GM21447 (cell line): ENCODE measurements at regions not wholly inside any gene's neighbourhood (a gene's known extent, or its start where the extent isn't known, plus 50 kb on each side); places are given as distances from the start of the nearest gene placed in this dataset.

ENCODE experiments used
- ATAC-seq: cut with Tn5 transposase; IDR thresholded peaks from one replicate; pipeline ENCODE4 v1.9.1; 2021; ENCODE audit not compliant: unreplicated experiment

DNA sequence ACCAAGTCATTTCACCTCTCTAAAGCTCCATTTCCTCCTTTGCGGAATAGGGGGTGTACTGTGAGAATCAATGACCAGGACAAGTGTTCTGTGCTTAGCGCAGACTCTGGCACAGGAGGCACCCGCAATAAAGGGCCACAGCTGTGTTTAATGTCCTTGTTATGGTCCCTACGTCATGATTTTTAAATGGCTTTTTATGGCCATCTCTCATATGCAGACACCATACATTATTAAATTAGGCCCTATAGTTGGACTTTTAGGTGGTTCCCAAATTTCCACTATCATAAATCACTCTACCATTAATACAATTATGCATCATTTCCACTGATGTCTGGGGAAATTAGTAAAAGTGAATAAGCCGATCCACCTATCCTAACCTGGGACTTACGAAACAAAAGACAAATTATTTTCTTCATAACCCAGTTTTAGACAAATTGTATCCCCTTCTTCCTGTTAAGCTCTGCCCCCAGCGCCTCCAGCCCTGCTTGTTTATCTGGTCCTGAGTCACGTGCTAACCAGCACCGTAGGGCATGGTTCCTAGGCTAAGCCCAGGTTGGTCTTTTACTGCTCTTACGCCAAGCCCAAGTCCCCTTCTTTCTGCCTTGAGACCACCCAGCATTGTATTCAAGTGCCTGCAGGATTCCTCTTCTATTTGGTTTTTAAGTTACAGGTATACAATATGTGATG, 278.3 kb downstream of the SHQ1 start:
- ATAC-seq, result no peak

DNA sequence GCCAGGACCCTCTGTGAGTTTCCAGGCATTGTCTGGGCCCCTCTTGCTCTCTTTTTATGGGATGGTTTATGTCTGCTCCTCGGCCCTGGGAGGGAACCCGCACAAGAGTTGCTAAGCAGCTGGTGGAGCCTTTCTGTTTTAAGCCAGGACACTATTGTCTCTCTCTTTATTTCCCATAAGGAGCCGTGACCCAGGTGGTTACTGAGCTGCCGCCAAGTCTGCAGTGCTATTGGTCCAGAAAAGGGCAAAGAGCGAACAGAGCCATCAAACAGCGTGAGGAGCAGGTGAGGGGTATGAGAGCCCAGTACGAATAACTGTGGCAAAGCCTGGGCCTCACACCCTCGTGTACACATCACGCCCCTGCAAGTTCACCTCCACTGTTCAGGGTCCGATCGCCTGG, 280.2 kb downstream of the SHQ1 start:
- no peak for ATAC-seq

DNA sequence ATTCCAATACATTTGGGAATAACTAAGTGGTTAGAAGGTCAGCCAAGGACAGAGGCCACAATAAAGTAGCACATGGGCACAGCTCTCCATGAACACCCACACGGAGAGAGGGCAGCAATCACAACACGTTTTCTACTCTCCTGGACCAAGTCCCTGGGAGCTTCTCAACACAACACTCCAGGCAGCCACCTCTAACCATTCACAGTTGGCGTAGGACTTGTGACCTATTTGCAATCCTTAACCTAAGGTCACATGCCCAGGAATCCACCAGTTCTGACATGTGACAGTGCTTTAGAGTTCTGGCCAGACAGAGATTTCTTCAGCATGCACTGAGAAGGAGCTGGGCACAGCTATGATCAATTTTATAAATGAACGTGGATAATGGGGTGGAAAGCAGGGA, 280.8 kb downstream of the SHQ1 start:
- no peak for ATAC-seq

DNA sequence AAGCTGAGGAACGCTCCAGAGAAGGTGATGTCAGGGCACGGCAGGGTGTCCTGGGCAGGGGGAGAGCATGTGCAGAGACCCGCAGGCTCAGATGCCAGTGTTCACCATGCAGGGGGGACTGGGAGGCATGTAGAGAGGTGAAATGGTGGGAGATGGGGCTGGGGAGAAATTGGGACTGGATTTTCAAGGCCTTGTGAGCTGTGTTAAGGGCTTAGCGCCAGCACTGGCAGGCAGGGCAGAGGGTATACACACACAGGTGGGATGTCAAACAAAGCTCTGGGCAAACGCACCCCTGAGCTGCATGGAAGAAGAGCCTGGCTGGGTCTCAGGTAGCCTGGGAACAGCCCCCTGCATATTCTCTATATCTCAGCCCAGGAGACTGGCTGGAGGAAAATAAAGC, 282.7 kb downstream of the SHQ1 start:
- ATAC-seq, result no peak

DNA sequence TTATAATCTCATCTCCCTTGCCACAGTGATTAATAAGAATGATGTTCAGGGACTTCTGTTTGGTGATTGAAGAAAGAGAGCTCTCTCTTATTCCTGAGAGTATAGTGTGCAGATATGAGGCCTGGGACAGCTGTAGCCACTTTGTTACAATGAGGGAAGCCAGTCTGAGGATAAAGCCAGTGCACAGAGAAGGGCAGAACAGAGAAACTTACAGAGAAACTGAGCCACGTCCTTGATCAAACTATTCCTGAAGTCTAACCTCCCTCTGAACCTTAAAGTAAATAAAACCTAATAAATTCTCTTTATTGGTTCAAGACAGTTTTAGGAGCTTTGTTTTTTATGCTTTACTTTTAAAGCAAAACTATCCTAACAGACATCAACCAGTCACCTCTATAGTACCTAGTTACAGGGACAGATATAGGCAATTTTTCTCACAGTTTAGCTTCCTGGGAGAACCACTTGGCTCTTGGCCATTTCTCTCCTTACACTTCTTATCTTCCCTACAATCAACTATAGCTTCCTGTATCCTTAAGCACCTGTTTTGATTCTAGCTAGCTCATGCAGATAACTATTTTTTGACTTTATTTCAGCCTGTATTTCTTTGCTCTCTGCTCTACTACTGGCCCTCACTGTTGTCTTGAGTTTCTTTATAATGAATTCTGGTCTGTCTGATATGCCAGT, 284.4 kb downstream of the SHQ1 start:
- no peak for ATAC-seq

DNA sequence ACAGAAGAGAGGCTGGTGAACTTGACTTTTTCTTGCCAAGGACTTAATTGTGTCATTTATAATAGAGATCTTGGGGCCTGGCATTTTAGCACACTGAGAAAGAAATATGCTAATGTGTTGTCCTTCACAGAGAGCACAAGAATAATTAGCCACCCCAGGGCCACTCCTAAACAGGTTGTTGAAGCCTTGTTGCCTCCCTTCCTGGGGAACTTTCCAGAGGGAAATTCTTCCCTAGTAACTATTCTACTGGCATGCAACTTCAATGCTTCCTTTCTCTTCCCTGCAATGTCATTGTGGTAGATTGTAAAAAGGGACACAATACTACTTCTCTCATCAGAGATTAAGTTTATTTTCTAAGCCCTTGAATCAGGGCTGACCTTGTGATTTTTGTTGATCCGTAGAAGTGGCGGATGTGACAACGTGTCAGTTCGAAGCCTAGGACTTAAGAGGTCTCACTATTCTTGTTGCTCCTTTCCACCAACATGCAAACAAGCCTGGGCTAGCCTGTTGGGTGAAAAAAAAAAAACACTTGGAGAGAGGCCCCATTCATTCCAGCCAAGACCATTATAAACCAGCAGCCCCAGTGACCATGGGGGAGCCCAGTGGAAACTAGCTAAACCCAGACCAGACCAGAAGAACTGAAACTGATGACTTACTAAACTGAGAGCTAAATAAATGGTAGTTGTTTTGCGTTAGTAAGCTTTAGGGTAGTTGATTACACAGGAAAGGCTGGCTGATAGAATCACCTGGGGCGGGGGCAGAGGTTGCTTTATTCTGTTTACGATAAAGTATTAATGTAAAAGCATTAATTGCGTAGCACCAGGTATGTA, 287.2 kb downstream of the SHQ1 start:
- no peak for ATAC-seq

DNA sequence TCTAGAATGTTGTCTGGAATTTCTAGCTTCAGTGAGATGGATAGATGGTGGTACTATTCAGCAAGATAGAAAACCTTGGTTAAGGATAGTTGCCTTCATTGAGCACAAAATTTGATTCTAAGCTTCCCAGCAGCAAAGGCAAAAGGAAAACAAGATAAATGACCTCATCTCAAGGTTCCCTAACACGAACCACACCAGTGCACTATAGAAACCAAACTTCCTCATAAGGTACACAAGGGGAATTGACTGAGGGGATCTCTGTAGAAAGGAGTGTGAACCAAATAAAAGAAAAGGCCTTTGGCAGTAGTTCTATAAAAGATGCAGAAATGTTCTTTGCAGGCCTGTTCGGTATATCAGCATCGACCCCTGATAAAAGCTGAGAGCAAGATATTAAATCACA, 288.9 kb downstream of the SHQ1 start:
- no peak for ATAC-seq

DNA sequence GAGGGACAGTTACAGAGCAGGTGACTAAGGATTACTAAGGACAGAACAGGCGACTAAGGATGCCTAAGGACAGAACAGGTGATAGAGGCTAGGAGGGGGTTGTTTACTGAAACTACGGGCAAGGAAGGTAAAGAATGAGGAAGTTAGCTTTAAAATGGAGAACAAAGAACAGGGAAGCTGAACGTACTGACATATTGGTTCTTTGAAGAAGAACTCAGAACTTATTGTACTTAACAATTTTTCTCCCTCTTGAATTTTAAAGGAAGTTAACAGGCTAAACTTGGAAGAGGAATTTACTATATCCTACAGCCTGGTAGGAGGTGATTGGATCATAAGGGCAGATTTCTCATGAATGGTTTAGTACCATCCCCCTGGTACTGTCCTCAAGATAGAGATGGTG, 290.2 kb downstream of the SHQ1 start:
- ATAC-seq, result no peak

DNA sequence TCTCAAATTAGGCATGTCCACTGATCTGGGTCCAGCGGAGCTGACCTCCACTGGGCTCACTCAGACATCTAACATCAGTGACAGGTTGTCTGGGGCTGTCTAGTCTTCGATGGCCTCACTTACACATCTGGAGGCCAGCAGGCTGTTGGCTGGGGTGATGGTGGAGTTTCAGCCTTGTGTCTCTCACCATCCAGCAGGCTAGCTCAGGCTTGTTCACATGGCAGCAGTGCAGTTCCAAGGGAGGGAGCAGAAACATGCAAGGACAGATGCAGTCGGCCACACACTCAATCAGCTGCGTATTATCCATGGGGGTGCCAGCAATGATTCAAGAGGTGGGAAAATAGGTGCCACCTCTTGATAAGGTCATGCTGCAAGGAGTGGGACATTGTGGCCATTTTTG, 292.5 kb downstream of the SHQ1 start:
- ATAC-seq, result no peak

DNA sequence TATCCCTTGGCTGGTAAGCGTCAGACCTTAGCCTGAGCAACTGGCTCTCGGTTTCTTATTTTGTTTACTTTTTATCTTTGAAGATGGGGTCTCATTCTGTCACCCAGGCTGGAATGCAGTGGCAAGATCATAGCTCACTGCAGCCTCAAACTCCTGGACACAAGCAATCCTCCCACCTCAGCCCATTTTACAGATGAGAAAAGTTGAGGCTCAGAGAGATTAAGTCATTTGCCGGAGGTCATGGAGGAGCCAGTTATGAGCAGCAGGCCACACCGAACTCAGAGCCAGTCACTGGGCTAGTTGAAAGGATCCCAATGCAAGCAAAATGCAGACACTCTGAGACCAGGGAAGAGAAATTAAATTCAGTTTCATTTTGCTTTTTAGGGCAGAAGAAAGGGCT, 293.6 kb downstream of the SHQ1 start:
- ATAC-seq, result no peak

DNA sequence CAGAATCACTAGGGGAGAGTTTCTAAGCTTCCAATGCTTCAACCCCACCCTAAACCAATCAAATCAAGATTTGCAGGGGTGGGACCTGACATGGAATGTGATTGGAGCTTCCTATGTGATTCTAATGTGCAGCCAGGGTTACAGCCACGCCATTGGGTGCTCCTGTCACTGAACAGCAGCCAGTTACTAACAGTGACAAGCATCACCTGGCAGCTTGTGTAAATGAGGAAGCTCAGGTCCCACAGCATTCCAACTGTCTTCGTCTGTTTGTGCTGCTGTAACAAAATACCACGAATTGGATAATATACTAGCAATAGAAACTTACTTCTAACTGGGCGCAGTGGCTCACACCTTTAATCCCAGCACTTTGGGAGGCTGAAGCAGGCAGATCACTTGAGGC, 294.9 kb downstream of the SHQ1 start:
- no peak for ATAC-seq

DNA sequence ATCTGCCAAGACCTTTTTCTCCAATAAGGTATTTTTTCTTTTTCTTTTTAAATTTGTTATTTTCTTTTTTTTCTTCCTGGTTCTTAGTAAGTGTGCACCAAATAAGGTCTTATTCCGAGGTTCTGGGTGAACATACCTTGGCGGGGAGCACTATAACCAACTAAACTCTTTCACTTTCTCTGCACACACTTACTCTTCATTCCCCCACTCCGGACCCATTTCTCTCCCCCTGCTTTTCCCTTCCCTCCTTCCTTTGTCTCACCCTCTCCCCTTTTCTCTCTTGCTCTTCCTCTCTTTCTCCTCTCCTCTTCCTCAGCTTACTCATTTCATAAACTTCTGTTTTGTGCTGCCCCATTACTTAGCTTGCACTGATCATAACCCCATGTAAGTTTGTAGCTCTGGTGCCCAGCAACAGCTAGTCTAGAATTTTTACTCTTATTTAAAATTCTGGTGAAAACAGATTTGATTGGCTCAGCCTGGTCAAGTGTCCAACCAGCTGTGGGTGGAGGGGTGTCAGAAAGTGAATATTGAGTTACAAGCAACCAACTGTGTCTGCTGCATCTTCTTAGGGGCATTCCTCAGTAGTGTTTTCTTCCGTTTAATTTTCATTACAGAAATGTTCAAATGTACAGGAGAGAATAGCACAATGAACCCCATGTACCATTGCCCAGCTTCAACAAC, 297.5 kb downstream of the SHQ1 start:
- no peak for ATAC-seq

DNA sequence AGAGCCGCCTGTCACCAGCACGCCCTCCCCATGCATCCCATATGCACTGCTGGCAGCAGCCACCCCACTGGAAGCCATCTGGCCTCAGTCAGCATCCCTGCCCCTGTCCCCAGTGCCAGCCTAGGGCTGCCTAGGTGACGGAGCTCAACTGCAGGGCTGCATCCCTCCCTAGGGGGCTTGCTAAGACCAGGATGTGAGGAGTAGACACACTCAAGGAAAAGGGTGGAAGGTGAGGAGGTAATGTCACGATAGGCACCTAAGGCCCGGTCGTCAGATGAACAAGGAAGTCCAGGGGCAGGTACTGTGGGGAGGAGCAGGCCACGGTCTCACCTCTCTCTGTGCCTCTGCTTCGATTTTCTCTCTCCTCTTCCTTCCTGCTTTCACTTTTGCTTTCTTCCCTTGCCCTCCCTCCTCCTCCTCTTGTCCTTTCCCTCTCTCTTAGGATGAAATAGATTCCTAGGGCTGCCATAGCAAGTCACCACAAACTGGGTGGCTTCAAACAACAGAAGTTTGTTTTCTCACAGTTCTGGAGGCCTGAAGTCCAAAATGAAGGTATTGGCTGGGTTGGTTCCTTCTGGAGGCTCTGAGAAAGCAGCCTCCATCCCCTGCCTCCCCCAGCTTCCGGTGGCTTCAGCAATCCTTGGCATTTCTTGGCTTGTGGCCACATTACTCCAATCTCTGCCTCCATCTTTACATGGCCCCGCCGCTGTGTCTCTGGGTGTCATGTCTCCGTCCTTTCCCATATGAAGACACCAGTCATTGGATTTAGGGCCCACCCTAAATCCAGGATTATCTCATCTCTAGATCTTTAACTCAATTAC, 298.3 kb downstream of the SHQ1 start:
- no peak for ATAC-seq

DNA sequence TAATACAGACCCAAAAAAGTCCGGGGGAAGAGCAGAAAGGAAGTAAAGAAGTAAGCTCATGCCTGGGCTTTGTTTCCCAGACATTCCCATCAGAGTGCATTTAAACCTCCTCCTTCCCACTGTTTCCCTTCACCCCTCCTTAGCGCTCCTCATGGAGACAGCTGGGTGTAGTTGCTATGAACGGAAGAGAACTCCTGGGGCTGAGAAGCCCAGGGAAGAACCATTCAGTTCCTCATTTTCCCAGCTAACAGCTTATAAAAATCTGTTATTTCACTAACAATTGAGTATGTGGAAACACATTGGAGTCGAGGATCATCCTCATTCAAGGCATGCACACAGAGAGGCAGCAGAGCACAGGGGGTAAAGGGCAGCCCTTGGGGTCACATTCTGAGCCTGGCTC, 299.3 kb downstream of the SHQ1 start:
- ATAC-seq, result no peak

DNA sequence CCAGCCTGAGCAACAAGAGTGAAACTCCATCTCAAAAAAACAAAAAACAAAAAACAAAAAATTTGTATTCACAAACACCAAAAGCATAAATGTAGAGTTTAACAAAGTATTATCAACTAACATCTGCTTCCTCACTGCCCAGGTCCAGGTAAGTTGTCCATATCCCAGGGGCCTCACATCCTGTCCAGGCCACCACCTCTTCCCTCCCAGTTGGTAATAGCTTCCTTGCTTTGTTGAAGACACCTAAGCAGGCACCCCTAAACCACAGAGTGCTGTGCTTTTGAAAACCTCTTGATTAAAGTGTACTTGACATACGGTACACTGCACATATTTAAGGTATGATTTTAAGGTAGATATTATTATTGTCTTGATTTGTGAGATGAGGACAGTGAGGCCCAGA, 299.8 kb downstream of the SHQ1 start:
- no peak for ATAC-seq

DNA sequence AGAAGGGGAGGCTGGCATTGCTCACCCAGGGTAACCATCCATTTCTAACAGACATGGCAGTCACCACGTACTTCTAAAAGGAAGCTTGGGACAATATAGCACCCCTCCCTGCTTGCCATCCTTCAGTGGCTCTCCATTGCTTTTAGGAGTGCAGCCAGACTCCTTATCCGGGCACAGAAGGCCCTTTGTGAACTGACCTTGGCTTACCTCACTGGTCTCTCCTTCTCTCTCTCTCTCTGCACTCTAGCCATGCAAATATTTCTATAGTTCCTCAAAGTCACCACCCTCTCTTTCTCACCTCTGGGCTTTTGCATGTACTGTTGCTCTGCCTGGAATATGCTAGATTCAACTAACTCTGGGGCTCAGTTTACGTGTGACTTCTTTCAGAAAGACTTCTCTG, 301.1 kb downstream of the SHQ1 start:
- no peak for ATAC-seq

DNA sequence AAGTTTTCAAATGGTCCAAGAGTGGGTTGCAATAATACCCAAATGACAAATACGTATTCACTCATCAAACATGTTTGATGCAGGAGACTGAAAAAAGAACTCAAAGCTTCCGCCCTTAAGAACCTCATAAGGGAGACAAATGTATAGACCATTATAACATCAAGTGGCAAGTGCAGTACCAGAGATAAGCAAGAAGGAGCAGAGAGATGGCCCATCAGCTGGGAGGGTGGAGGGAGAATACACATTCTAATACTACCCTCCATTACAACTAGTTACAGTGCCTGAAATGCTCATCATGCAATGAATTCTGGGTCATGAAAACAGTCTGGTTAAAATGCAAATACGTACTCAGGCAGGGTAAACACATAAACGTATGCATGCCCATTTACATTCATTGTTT, 304.0 kb downstream of the SHQ1 start:
- ATAC-seq, result no peak

DNA sequence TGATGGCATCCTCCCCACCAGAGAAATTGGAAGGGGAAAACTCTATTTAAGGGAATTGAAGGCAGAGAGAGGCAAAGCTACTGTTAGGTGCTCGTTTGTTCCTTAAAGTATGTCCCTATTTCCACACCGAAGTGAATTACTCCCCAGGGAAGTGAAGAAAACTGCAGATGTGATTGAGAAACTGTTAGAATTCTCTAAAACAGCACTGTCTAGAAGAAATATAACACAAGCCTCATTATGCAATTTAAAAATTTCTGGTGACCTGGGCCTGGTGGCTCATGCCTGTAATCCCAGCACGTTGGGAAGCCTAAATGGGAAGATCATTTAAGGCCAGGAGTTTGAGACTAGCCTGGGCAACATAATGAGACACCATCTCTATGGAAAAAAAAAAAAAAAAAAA, 305.0 kb downstream of the SHQ1 start:
- ATAC-seq, result no peak

DNA sequence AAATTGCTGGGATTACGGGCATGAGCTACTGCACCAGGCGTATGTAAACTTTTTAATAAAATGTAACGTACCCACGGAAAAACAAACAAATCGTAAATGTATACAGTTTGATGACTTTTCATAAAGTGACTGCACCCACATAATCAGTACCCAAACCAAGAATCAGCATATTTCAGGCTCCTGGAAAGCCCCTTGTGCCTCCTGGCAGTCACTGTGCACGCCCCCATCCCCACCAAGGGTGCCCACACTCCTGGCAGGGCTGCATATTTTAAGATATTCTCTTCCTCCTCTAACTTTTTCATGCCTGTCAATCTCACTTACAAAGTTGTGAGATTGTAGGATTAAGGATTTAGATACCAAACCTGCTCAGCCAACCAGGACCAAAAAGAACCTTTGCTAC, 305.5 kb downstream of the SHQ1 start:
- no peak for ATAC-seq

DNA sequence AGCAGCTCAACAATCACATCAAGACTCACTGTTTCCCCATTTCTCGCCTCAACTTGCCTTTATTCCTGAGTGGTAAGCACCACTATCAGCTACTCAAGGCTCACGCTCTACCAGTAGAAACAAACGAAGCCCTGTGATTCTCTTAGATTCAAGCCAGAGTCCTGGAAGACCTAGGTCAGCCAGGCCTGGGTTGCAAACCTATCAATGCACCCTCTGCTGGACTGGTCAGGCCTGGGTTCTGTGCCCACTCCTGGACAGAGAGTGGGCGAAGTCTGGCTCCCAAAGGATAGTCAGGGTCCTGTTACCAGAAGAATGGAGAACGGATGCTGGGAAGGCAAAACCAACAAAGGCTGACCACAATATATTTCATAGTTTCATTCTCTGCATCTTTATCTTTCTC, 308.4 kb downstream of the SHQ1 start:
- no peak for ATAC-seq
